RWPE1 (cell line): ENCODE measurements at regions not wholly inside any gene's neighbourhood (a gene's known extent, or its start where the extent isn't known, plus 50 kb on each side); places are given as distances from the start of the nearest gene placed in this dataset.

ENCODE experiments used
- CTCF ChIA-PET: fragments of 350-600 bp; sonication (Branson Sonifier 250); formaldehyde crosslinking; extraction: SDS; loops from one replicate; lab custom pipeline; 2021; lab: Yijun Ruan, JAX
- POLR2A ChIA-PET: fragments of 400-600 bp; formaldehyde crosslinking; extraction: SDS; loops from one replicate; lab custom pipeline; 2020; ENCODE audit warnings: antibody characterized with exemption; ENCODE audit not compliant: low non-redundant PET; lab: Yijun Ruan, JAX
- DNase-seq: peaks from one replicate; pipeline ENCODE4 v3.0.0; 2012; ENCODE audit warnings: low spot score
- H3K27ac ChIP-seq: fragments of 450-650 bp; 2 replicates; pipeline ENCODE4 v1.5.1; 2017
- CTCF ChIP-seq: fragments of 450-650 bp; conservative IDR thresholded peaks from 2 replicates; pipeline ENCODE4 v1.5.1; 2017; ENCODE audit warnings: low read depth, mild to moderate bottlenecking

GRCh38 chr2:81304154-81304830, 999.7 kb upstream of the LRRTM1 start:
- POLR2A ChIA-PET = no interaction called here
- CTCF ChIA-PET = no interaction called here
- no peak overlapping the region for H3K27ac ChIP-seq
- TF ChIP-seq CTCF = no peak
- DNase-seq = peak; percentile 5

GRCh38 chr2:81303321-81303720, 998.8 kb upstream of the LRRTM1 start:
- POLR2A ChIA-PET = no interaction called here
- H3K27ac ChIP-seq = no peak overlapping the region
- DNase-seq = no peak
- CTCF ChIA-PET = no interaction called here
- no peak for TF ChIP-seq CTCF

GRCh38 chr2:81299841-81300240, 995.3 kb upstream of the LRRTM1 start:
- no peak for DNase-seq
- ChIA-PET CTCF (no interaction called here), POLR2A (no interaction called here)
- TF ChIP-seq CTCF = no peak
- H3K27ac ChIP-seq = no peak overlapping the region

GRCh38 chr2:81290846-81291245, 986.3 kb upstream of the LRRTM1 start:
- ChIA-PET POLR2A (no interaction called here), CTCF (no interaction called here)
- no peak for TF ChIP-seq CTCF
- no peak overlapping the region for H3K27ac ChIP-seq
- no peak for DNase-seq

- DNase-seq = no peak
- ChIA-PET CTCF (no interaction called here), POLR2A (no interaction called here)
- TF ChIP-seq CTCF = no peak
- H3K27ac ChIP-seq = no peak overlapping the region
These were observed 978.5 kb upstream of the LRRTM1 start for GRCh38 chr2:81283081-81283480.

GRCh38 chr2:81282151-81282769, 977.7 kb upstream of the LRRTM1 start:
- H3K27ac ChIP-seq = no peak overlapping the region
- POLR2A ChIA-PET = no interaction called here
- DNase-seq = no peak
- CTCF ChIA-PET = no interaction called here
- no peak for TF ChIP-seq CTCF
